A673 (cell line): ENCODE measurements at regions not wholly inside any gene's neighbourhood (a gene's known extent, or its start where the extent isn't known, plus 50 kb on each side); places are given as distances from the start of the nearest gene placed in this dataset.
A peak's percentile ranks its signal among the peaks of the same experiment; 100 is the strongest.

Experiments used
- BruUV-seq: library from RNA; stranded (reverse); fragments of 400-500 nt; replicated peaks from 2 replicates; lab custom pipeline; 2021; lab: Mats Ljungman, UMichigan
- CTCF ChIA-PET: fragments of 300-600 bp; sonication (Branson Sonifier 250); formaldehyde crosslinking; loops from one replicate; lab custom pipeline; 2022; ENCODE audit warnings: antibody characterized with exemption; lab: Charles Lee
- POLR2A ChIA-PET: fragments of 300-600 bp; sonication (Branson Sonifier 250); formaldehyde crosslinking; loops from one replicate; lab custom pipeline; 2022; ENCODE audit warnings: antibody characterized with exemption; ENCODE audit not compliant: low non-redundant PET; lab: Charles Lee
- DNase-seq: peaks from one replicate; pipeline ENCODE4 v3.0.0-alpha.2; 2015; ENCODE audit warnings: low spot score
- H3K27ac ChIP-seq: fragments of 200-600 bp; sonication (generic); 2 replicates; pipeline ENCODE4 v1.5.1; 2016; ENCODE audit warnings: mixed run types, low read depth, mild to moderate bottlenecking, mixed read lengths, antibody characterized with exemption, low read length; ENCODE audit not compliant: poor library complexity, severe bottlenecking
- H3K27me3 ChIP-seq: fragments of 200-600 bp; sonication (generic); replicated peaks from 2 replicates; pipeline ENCODE4 v1.6.1; 2017; ENCODE audit warnings: mixed run types, low read depth, mild to moderate bottlenecking, mixed read lengths, antibody characterized with exemption, low read length; ENCODE audit not compliant: insufficient read depth, poor library complexity
- H3K36me3 ChIP-seq: fragments of 200-600 bp; sonication (generic); 2 replicates; pipeline ENCODE4 v1.6.1; 2016; ENCODE audit warnings: mixed run types, mild to moderate bottlenecking, mixed read lengths, antibody characterized with exemption, low read length; ENCODE audit not compliant: insufficient read depth, poor library complexity, severe bottlenecking
- H3K4me1 ChIP-seq: fragments of 200-600 bp; sonication (generic); 2 replicates; pipeline ENCODE4 v1.6.1; 2017; ENCODE audit warnings: mixed run types, mild to moderate bottlenecking, mixed read lengths, antibody characterized with exemption, low read length; ENCODE audit not compliant: insufficient read depth, poor library complexity, severe bottlenecking
- H3K4me3 ChIP-seq: fragments of 200-600 bp; sonication (generic); 2 replicates; pipeline ENCODE4 v1.5.1; 2016; ENCODE audit warnings: low read depth, mixed run types, mild to moderate bottlenecking, mixed read lengths, low read length; ENCODE audit not compliant: poor library complexity, severe bottlenecking
- H3K9me3 ChIP-seq: fragments of 200-600 bp; sonication (generic); 2 replicates; pipeline ENCODE4 v1.6.1; 2016; ENCODE audit warnings: mixed run types, low read depth, mild to moderate bottlenecking, mixed read lengths, antibody characterized with exemption, low read length; ENCODE audit not compliant: poor library complexity, severe bottlenecking
- CTCF ChIP-seq: fragments of 300-800, 200-600 bp; sonication (generic); conservative IDR thresholded peaks from 2 replicates; pipeline ENCODE4 v1.5.1; 2017; ENCODE audit warnings: low read depth, mild to moderate bottlenecking, antibody characterized with exemption, low read length, moderate library complexity, mixed read lengths
- EZH2 ChIP-seq: fragments of 200-600 bp; sonication (generic); IDR thresholded peaks from 2 replicates; pipeline ENCODE4 v1.6.1; 2017; ENCODE audit warnings: borderline replicate concordance, low read depth, mild to moderate bottlenecking, mixed read lengths, antibody characterized with exemption, low read length; ENCODE audit not compliant: poor library complexity, severe bottlenecking
- intact Hi-C: fragments of 100-400 bp; cut with micrococcal nuclease; formaldehyde crosslinking; loops from one replicate; pipeline ENCODE4 v1.10.0; 2022; ENCODE audit not compliant: unreplicated experiment

GRCh38 chr9:104988539-104988938 is 60.6 kb upstream of the ABCA1 start:
- ChIA-PET POLR2A (no interaction called here), CTCF (no interaction called here)
- peaks cover 22% of the 10 kb centered on the region for H3K4me1 ChIP-seq
- no peaks in the 10 kb centered on the region for H3K36me3 ChIP-seq
- DNase-seq = no peak
- TF ChIP-seq EZH2 = no peak
- no peak for TF ChIP-seq CTCF
- no peaks in the 10 kb centered on the region for H3K9me3 ChIP-seq
- no peaks in the 10 kb centered on the region for H3K27me3 ChIP-seq
- intact Hi-C loops = no loop called here
- BruUV-seq = no TSS peak
- H3K27ac ChIP-seq = no peak overlapping the region
- H3K4me3 ChIP-seq = no peak overlapping the region

GRCh38 chr9:104991144-104991953 is 63.4 kb upstream of the ABCA1 start:
- BruUV-seq = no TSS peak
- intact Hi-C loops = no loop called here

DNA sequence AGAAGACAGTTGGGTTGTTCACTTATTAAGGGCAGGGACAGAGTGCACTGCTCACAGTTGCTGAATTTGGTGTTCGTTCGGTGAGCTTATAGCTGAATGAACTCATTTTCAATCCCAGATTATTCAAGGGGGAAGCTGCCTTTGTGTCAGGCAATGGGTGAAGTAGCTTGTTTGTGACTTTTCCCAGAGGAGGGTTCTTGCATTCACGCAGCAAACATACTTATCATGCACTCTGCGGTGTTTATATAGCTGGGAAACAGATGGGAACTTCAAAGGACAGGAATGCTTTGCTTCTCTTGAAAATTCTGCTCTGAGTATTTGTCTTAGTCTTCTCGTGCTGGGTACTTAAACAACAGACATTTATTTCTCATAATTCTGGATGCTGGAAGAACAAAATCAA is 64.7 kb upstream of the ABCA1 start:
- H3K9me3 ChIP-seq = no peaks in the 10 kb centered on the region
- no peak overlapping the region for H3K4me3 ChIP-seq
- intact Hi-C loops = no loop called here
- no peak for DNase-seq
- BruUV-seq = no TSS peak
- ChIA-PET POLR2A (no interaction called here), CTCF (no interaction called here)
- H3K36me3 ChIP-seq = no peaks in the 10 kb centered on the region
- H3K4me1 ChIP-seq = peaks cover 22% of the 10 kb centered on the region
- TF ChIP-seq CTCF = no peak
- no peak for TF ChIP-seq EZH2
- no peaks in the 10 kb centered on the region for H3K27me3 ChIP-seq
- H3K27ac ChIP-seq = no peak overlapping the region

More at GRCh38 chr9:104991144-104991953, 63.4 kb upstream of the ABCA1 start:
- Histone ChIP-seq H3K27me3 (no peaks in the 10 kb centered on the region), H3K4me3 (peak overlapping the region; percentile 55), H3K27ac (peak overlapping the region; percentile 84), H3K4me1 (peaks cover 22% of the 10 kb centered on the region), H3K9me3 (no peaks in the 10 kb centered on the region), H3K36me3 (no peaks in the 10 kb centered on the region)
- DNase-seq = peak; percentile 78
- TF ChIP-seq EZH2 (no peak), CTCF (no peak)
- ChIA-PET POLR2A (no interaction called here), CTCF (no interaction called here)
